ENCODE measurements at regions not wholly inside any gene's neighbourhood (a gene's known extent, or its start where the extent isn't known, plus 50 kb on each side); places are given as distances from the start of the nearest gene placed in this dataset.

DNA sequence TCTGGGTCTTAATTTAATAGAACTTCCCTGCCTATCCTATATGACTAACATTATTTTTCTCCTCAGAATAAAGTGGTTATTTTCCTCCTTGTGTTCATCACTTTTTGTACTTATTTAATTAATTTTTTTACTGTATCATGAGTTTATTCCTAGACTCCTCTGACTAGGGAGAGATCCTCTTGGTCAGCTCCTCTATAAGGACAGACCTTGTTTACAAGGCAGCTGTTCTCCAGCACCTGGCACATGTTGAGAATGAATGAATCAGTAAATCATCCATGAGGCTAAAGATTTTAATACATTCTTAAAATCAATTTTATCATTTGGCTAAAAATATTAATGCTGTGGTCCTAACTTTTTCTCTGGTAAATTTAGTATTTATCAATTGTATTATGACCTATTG lies 139.8 kb downstream of the NUDT12 start:
- no peak for FAIRE-seq
- DNase-seq (ENCODE audit: insufficient read length, low spot score): no peak
- TF ChIP-seq PAX5 (IDR thresholded peaks at IDR 0.05; ENCODE audit: insufficient read depth, low read length, severe bottlenecking) (no peak), POLR2A (IDR thresholded peaks at IDR 0.05; ENCODE audit: low read depth, low read length) (no peak)

DNA sequence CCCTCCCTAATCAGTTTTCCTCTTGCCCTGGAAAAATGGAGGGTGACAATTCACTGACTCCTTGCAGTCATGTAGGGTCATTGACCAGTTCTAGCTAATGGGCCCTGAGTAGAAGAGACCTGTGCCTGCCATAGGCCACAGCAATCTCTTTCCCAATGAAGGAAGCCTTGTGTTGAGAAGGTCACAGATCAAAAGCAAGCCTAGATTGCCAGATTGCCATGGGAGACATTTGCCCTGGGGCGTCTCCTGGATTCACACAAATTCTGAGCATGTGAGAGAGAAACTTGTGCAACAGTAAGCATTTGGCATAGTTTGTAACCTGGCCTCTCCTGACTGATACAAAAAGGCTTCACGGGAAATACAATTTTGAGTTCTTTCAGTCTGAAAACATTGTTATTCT lies 148.0 kb downstream of the NUDT12 start:
- FAIRE-seq (no peak), DNase-seq (ENCODE audit: insufficient read length, low spot score) (no peak)
- no peak for TF ChIP-seq SPI1 (IDR thresholded peaks at IDR 0.05; ENCODE audit: low read depth, low read length)
- TF ChIP-seq POLR2AphosphoS5 (IDR thresholded peaks at IDR 0.05; ENCODE audit: low read depth, low read length): no peak
- no peak for TF ChIP-seq PAX5 (IDR thresholded peaks at IDR 0.05; ENCODE audit: insufficient read depth, low read length, severe bottlenecking)
- no peak for TF ChIP-seq TAF1 (IDR thresholded peaks at IDR 0.05; ENCODE audit: low read depth, low read length)
- TF ChIP-seq POLR2A (IDR thresholded peaks at IDR 0.05; ENCODE audit: low read depth, low read length): no peak
- no peak for TF ChIP-seq POU2F2 (IDR thresholded peaks at IDR 0.05; ENCODE audit: low read depth, low read length)

DNA sequence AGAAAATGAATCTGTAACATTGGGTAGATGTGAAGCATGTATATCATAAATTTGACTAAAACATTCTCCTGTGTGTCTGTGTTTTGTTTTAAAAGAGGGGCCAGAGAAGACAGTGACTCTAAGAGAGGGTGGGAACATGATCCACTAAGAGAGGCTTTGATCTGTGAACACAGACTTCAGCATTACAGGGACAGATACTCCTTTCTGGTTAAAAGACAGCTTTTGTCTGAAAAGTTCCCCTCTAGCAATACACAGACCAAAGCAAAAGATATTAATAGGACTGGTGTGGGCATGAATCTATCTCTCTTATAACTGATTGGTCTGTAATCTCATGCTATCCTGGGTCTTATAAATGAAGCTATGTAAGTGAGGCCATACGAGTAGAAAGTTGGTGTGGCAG lies 150.9 kb downstream of the NUDT12 start:
- DNase-seq (ENCODE audit: insufficient read length, low spot score) (no peak), FAIRE-seq (no peak)
- TF ChIP-seq PAX5 (IDR thresholded peaks at IDR 0.05; ENCODE audit: insufficient read depth, low read length, severe bottlenecking): no peak
- no peak for TF ChIP-seq POLR2AphosphoS5 (IDR thresholded peaks at IDR 0.05; ENCODE audit: low read depth, low read length)
- TF ChIP-seq SPI1 (IDR thresholded peaks at IDR 0.05; ENCODE audit: low read depth, low read length): no peak
- no peak for TF ChIP-seq POLR2A (IDR thresholded peaks at IDR 0.05; ENCODE audit: low read depth, low read length)
- no peak for TF ChIP-seq TAF1 (IDR thresholded peaks at IDR 0.05; ENCODE audit: low read depth, low read length)
- no peak for TF ChIP-seq POU2F2 (IDR thresholded peaks at IDR 0.05; ENCODE audit: low read depth, low read length)

DNA sequence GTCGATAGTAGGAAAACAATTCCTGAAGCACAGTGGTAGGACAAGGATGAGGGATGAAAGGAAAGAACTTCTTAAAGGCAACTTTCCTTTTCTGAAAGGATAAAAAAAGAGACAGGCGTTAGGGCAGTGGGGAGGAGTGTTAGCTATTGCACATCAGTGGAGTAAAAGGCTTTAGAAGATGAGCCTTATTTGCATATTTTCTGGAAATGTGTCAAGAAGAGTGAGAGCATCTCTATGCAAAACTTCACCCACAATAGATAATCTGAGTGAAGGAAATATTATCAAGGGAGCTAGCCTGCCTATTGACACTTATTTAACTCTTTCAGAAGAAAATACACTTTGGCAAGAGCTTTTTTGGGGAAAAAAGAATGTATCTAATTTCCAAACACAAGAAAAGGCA lies 151.6 kb downstream of the MACIR start:
- DNase-seq (ENCODE audit: insufficient read length, low spot score) (no peak), FAIRE-seq (no peak)
- TF ChIP-seq SPI1 (IDR thresholded peaks at IDR 0.05; ENCODE audit: low read depth, low read length) (no peak), TAF1 (IDR thresholded peaks at IDR 0.05; ENCODE audit: low read depth, low read length) (no peak), POU2F2 (IDR thresholded peaks at IDR 0.05; ENCODE audit: low read depth, low read length) (0 out of 2 replicates have a peak, but pooled peaks have one; percentile 36), PAX5 (IDR thresholded peaks at IDR 0.05; ENCODE audit: insufficient read depth, low read length, severe bottlenecking) (no peak), POLR2AphosphoS5 (IDR thresholded peaks at IDR 0.05; ENCODE audit: low read depth, low read length) (no peak), POLR2A (IDR thresholded peaks at IDR 0.05; ENCODE audit: low read depth, low read length) (no peak)

DNA sequence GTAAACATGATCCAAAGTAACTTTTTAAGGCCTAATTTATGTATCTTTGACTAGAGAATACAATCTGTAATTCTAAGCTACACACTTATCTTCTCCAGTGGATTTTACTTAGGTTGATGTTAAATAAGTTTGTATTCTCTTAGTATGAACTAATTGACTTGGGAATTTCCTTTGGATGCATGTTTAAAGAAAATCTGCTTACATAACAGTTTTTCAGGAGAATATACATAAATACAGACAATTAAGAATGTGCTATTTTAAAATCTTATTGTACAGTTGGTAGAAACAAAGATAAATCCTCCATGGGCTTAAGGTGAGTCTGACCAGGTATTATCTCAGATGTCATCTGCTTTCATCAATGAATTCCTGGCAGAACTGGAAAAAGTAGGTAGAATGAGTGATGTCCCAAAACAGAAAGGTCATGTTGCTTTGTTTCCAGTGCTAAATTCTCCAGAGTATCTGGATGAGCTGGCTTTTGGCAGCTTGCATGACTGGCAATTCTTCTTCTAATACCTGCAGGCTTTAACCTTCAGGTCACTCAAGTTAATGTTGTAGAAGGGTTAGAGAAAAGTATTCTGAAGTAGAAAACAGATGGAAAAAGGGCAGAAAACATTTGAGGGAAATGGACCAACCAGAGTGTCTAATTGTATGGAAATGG lies 150.6 kb downstream of the MACIR start:
- DNase-seq (ENCODE audit: insufficient read length, low spot score): no peak
- FAIRE-seq: no peak
- TF ChIP-seq PAX5 (IDR thresholded peaks at IDR 0.05; ENCODE audit: insufficient read depth, low read length, severe bottlenecking) (no peak), SPI1 (IDR thresholded peaks at IDR 0.05; ENCODE audit: low read depth, low read length) (no peak), POU2F2 (IDR thresholded peaks at IDR 0.05; ENCODE audit: low read depth, low read length) (no peak), POLR2AphosphoS5 (IDR thresholded peaks at IDR 0.05; ENCODE audit: low read depth, low read length) (no peak), TAF1 (IDR thresholded peaks at IDR 0.05; ENCODE audit: low read depth, low read length) (no peak), POLR2A (IDR thresholded peaks at IDR 0.05; ENCODE audit: low read depth, low read length) (no peak)

DNA sequence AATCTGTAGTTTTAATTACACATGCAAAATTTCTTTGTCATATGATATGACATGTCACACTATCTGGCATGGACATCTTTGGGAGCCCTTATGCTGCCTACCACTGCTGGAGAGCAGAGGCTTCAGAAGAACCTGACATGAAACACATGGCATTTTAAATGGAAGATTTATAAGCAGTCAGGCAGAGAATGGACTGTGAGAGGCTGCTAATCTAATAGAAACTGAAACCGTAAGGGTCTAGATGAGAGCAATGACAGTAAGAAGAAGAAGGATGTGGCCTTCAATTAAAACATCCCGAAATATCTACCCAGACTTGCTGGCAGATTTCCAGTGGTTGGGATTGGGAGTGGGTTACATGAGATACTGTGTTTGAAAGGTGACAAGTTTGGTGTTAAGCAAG lies 149.8 kb downstream of the MACIR start:
- FAIRE-seq (no peak), DNase-seq (ENCODE audit: insufficient read length, low spot score) (no peak)
- TF ChIP-seq POLR2AphosphoS5 (IDR thresholded peaks at IDR 0.05; ENCODE audit: low read depth, low read length): no peak
- no peak for TF ChIP-seq PAX5 (IDR thresholded peaks at IDR 0.05; ENCODE audit: insufficient read depth, low read length, severe bottlenecking)
- no peak for TF ChIP-seq POLR2A (IDR thresholded peaks at IDR 0.05; ENCODE audit: low read depth, low read length)
- no peak for TF ChIP-seq POU2F2 (IDR thresholded peaks at IDR 0.05; ENCODE audit: low read depth, low read length)
- TF ChIP-seq SPI1 (IDR thresholded peaks at IDR 0.05; ENCODE audit: low read depth, low read length): no peak
- no peak for TF ChIP-seq TAF1 (IDR thresholded peaks at IDR 0.05; ENCODE audit: low read depth, low read length)

DNA sequence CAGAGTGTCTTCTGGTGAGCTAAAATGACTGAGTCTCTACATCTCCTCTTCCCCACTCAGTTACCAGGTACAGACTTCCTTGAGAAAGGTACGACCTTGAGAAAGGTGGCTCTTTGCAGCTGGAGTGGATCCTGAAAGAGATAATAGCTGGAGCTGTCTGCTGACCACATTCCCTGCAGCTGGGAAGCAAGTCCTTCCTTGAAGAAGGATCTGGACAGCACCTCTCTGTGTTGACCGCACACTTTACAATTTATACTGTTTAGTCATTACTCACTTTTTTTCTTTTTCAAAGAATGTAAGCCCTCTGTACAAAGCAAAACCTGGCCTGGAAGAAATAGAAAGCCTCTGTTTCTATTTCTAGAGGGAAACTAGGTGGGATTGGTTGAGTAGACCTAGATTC lies 148.8 kb downstream of the MACIR start:
- DNase-seq (ENCODE audit: insufficient read length, low spot score) (no peak), FAIRE-seq (no peak)
- TF ChIP-seq TAF1 (IDR thresholded peaks at IDR 0.05; ENCODE audit: low read depth, low read length) (no peak), PAX5 (IDR thresholded peaks at IDR 0.05; ENCODE audit: insufficient read depth, low read length, severe bottlenecking) (no peak), POLR2A (IDR thresholded peaks at IDR 0.05; ENCODE audit: low read depth, low read length) (no peak), SPI1 (IDR thresholded peaks at IDR 0.05; ENCODE audit: low read depth, low read length) (no peak), POU2F2 (IDR thresholded peaks at IDR 0.05; ENCODE audit: low read depth, low read length) (no peak), POLR2AphosphoS5 (IDR thresholded peaks at IDR 0.05; ENCODE audit: low read depth, low read length) (no peak)

DNA sequence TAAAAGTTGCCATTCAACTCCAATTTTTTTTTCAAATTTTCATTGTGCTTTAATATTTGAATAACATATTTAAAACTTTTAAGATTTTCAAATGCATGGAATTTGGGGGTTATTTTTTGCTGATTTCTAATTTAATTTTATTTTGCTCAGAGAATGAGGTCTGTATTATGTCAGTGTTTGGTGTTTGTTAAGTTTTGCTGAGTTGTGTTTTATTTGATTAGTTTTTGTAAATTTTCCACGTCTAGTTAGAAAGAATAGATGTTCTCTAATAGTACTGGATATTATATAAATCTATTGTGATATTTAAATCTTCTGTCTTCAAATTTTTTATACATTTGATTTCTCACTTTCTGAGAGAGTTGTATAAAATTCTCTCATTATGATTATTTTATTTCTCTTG lies 145.9 kb downstream of the MACIR start:
- no peak for FAIRE-seq
- TF ChIP-seq POLR2AphosphoS5 (IDR thresholded peaks at IDR 0.05; ENCODE audit: low read depth, low read length) (no peak), TAF1 (IDR thresholded peaks at IDR 0.05; ENCODE audit: low read depth, low read length) (no peak), PAX5 (IDR thresholded peaks at IDR 0.05; ENCODE audit: insufficient read depth, low read length, severe bottlenecking) (no peak), POLR2A (IDR thresholded peaks at IDR 0.05; ENCODE audit: low read depth, low read length) (no peak), SPI1 (IDR thresholded peaks at IDR 0.05; ENCODE audit: low read depth, low read length) (no peak), POU2F2 (IDR thresholded peaks at IDR 0.05; ENCODE audit: low read depth, low read length) (no peak)
- no peak for DNase-seq (ENCODE audit: insufficient read length, low spot score)

DNA sequence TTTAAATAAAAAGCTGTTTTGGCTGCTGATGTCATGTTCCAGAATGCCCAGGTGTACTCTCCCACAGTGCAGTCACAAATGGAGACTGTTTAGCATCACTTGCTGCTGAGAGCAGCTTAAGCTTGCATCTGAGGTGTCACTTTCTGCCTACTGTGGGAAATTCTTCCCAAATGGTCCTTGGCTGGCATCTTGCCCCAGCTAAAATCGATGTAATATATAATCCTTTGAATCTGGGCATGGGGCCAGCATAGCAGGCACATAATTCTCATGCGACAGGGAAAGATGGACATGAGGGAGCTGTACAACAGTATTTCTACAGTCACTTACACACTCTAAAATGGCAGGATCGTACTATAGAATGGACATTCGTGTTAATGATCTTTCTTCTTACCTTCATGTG lies 144.3 kb downstream of the MACIR start:
- DNase-seq (ENCODE audit: insufficient read length, low spot score): no peak
- FAIRE-seq: no peak

More for the DNA sequence above, 144.3 kb downstream of the MACIR start:
- no peak for TF ChIP-seq SPI1 (IDR thresholded peaks at IDR 0.05; ENCODE audit: low read depth, low read length)
- TF ChIP-seq TAF1 (IDR thresholded peaks at IDR 0.05; ENCODE audit: low read depth, low read length): no peak
- TF ChIP-seq POU2F2 (IDR thresholded peaks at IDR 0.05; ENCODE audit: low read depth, low read length): no peak
- TF ChIP-seq POLR2A (IDR thresholded peaks at IDR 0.05; ENCODE audit: low read depth, low read length): no peak
- TF ChIP-seq POLR2AphosphoS5 (IDR thresholded peaks at IDR 0.05; ENCODE audit: low read depth, low read length): no peak
- TF ChIP-seq PAX5 (IDR thresholded peaks at IDR 0.05; ENCODE audit: insufficient read depth, low read length, severe bottlenecking): no peak
